Calu3 (cell line): ENCODE measurements at regions not wholly inside any gene's neighbourhood (a gene's known extent, or its start where the extent isn't known, plus 50 kb on each side); places are given as distances from the start of the nearest gene placed in this dataset.

ENCODE experiments used
- BruUV-seq: library from RNA; stranded (reverse); fragments of 400-500 nt; replicated peaks from 2 replicates; lab custom pipeline; 2021; lab: Mats Ljungman, UMichigan
- CTCF ChIA-PET: fragments of 300-600 bp; sonication (Branson Sonifier 250); formaldehyde crosslinking; loops from one replicate; lab custom pipeline; 2022; ENCODE audit warnings: antibody characterized with exemption; lab: Charles Lee
- DNase-seq: peaks from one replicate; pipeline ENCODE4 v3.0.0; 2022
- H3K27ac Mint-ChIP-seq: one replicate; pipeline ENCODE4 v1.8.0; 2022; ENCODE audit warnings: mixed read lengths; ENCODE audit not compliant: unreplicated experiment
- H3K27me3 Mint-ChIP-seq: one replicate; pipeline ENCODE4 v1.8.0; 2022; ENCODE audit warnings: mixed read lengths; ENCODE audit not compliant: unreplicated experiment
- H3K36me3 Mint-ChIP-seq: one replicate; pipeline ENCODE4 v1.8.0; 2022; ENCODE audit warnings: mild to moderate bottlenecking, moderate library complexity, mixed read lengths; ENCODE audit not compliant: insufficient read depth, unreplicated experiment
- H3K4me1 Mint-ChIP-seq: one replicate; pipeline ENCODE4 v1.8.0; 2022; ENCODE audit warnings: mild to moderate bottlenecking, low read depth, mixed read lengths; ENCODE audit not compliant: unreplicated experiment
- H3K4me3 Mint-ChIP-seq: one replicate; pipeline ENCODE4 v1.8.0; 2022; ENCODE audit warnings: mild to moderate bottlenecking, low read depth, moderate library complexity, mixed read lengths; ENCODE audit not compliant: unreplicated experiment
- H3K9me3 Mint-ChIP-seq: one replicate; pipeline ENCODE4 v1.8.0; 2022; ENCODE audit warnings: low read depth, mixed read lengths; ENCODE audit not compliant: unreplicated experiment
- intact Hi-C: fragments of 100-400 bp; cut with micrococcal nuclease; formaldehyde crosslinking; loops from one replicate; pipeline ENCODE4 v1.10.0; 2022; ENCODE audit not compliant: unreplicated experiment
- TF ChIP-seq, protein P1 (sequence below): fragments of 200-600 bp; IDR thresholded peaks from one replicate; pipeline ENCODE4 v1.8.0; 2022; ENCODE audit warnings: antibody characterized with exemption; ENCODE audit not compliant: unreplicated experiment

DNA sequence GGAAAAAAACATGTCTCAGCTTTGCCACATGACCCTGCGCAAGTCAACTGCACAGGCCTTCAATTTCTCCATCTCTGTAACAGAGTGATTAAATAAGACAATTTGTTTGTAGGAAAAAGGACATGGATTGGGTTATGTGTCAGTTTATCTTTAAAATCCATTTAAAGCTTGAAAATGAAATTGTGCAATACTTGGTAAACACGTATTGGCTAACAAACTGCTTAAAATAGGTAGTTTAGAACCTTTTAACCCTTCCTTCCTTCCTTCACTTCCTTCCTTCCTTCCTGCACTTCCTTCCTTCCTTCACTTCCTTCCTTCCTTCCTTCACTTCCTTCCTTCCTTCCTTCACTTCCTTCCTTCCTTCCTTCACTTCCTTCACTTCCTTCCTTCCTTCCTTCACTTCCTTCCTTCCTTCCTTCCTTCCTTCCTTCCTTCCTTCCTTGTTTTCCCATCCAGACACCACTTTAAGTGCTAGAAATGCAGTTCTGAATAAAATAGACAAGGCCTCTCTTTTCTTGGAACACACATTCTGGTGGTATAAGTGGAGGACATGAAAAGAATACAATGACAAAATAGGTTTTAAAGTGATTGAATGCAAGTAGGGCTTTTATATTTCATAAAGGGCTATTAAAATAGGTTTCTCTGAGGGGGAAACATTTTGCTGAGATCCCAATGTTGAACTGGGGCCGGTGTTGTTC, 130.2 kb upstream of the TP63 start:
- TF ChIP-seq, protein P1, sequence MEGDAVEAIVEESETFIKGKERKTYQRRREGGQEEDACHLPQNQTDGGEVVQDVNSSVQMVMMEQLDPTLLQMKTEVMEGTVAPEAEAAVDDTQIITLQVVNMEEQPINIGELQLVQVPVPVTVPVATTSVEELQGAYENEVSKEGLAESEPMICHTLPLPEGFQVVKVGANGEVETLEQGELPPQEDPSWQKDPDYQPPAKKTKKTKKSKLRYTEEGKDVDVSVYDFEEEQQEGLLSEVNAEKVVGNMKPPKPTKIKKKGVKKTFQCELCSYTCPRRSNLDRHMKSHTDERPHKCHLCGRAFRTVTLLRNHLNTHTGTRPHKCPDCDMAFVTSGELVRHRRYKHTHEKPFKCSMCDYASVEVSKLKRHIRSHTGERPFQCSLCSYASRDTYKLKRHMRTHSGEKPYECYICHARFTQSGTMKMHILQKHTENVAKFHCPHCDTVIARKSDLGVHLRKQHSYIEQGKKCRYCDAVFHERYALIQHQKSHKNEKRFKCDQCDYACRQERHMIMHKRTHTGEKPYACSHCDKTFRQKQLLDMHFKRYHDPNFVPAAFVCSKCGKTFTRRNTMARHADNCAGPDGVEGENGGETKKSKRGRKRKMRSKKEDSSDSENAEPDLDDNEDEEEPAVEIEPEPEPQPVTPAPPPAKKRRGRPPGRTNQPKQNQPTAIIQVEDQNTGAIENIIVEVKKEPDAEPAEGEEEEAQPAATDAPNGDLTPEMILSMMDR, result no peak
- Mint-ChIP-seq H3K36me3 (no peaks in the 10 kb centered on the region), H3K4me3 (no peak overlapping the region), H3K9me3 (peaks cover 2% of the 10 kb centered on the region), H3K27ac (no peak overlapping the region), H3K27me3 (no peaks in the 10 kb centered on the region), H3K4me1 (no peaks in the 10 kb centered on the region)
- DNase-seq, result no peak
- CTCF ChIA-PET, result no interaction called here
- intact Hi-C loops, result no loop called here
- BruUV-seq, result no TSS peak

DNA sequence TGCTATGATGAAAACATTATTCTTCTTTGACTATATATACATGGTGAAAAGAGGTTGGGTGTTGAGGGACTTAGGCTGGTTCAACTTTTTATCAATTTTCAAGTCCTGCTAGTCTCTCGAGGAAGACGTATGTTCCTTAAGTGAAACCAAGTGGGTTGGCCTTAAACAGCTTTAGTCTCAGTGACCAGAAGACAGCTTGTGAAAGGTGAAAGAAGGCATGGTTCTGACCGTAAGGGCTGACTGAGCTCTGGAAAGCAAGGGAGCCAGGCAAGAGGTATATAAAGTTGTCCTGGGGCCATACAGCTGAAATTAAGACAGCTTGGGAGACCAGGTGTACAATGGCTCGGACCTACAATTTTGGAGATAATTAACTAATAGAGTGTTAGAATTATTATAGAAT, 128.9 kb upstream of the TP63 start:
- H3K4me1 Mint-ChIP-seq, result no peaks in the 10 kb centered on the region
- intact Hi-C loops, result no loop called here
- H3K36me3 Mint-ChIP-seq, result no peaks in the 10 kb centered on the region
- no peak for DNase-seq
- TF ChIP-seq, protein P1, result no peak
- H3K27me3 Mint-ChIP-seq, result no peaks in the 10 kb centered on the region
- H3K4me3 Mint-ChIP-seq, result no peak overlapping the region
- no peak overlapping the region for H3K27ac Mint-ChIP-seq
- no TSS peak for BruUV-seq
- CTCF ChIA-PET, result no interaction called here
- H3K9me3 Mint-ChIP-seq, result peaks cover 2% of the 10 kb centered on the region

DNA sequence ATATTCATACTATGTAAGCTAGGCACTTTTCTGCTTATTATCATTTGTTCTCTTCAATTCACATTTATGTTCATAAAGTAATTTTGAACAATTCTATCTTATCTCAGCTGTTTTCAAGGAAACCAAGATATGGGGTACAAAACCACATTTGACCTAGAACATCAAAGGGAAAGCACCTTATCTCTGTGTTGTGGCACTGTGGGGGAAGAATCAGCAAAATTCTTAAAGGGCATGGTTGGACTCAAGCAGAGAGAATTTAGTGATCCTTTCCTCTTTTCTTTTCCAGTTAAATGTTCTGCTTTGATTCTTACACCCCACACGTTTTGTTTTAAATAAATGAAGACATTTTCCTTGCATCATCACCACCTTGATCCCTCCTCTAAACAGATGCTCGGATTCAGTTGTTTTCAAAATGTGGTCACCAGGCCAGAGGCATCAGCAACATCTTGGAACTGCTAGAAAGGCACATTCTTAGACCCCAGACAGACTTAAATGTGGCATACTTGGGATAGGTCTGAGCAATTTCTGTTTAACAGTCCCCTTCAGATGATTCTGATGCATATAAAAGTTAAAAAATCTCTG, 128.4 kb upstream of the TP63 start:
- intact Hi-C loops, result no loop called here
- CTCF ChIA-PET, result interaction anchor here (0.7 kb wide), 1 partner anchor 403 kb away, joined by 3 read pairs; no protein-coding TSS in a partner anchor

DNA sequence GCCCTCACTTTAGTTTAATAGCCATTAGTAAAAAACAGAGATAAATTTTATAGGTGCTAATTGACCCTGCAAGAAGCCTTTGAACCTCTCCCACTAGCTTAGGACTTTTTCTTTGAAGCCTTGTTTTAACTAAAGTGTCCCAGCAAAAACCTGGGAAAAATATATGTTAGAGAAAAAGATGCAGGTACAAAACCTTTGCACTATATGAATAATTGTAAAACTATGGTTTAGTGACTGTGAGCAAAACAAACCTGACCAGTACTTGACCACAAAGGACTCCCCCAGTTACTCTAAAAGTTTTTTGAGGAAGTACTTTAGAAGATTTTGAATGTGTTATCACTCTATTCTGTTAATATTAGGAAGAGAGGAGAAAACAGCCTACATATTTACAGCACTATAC, 123.3 kb upstream of the TP63 start:
- no peak overlapping the region for H3K4me3 Mint-ChIP-seq
- H3K27me3 Mint-ChIP-seq, result no peaks in the 10 kb centered on the region
- H3K4me1 Mint-ChIP-seq, result peaks cover 9% of the 10 kb centered on the region
- H3K36me3 Mint-ChIP-seq, result no peaks in the 10 kb centered on the region
- TF ChIP-seq, protein P1, result no peak
- DNase-seq, result no peak
- H3K9me3 Mint-ChIP-seq, result no peaks in the 10 kb centered on the region
- intact Hi-C loops, result no loop called here
- no TSS peak for BruUV-seq
- no peak overlapping the region for H3K27ac Mint-ChIP-seq
- CTCF ChIA-PET, result interaction anchor here (0.7 kb wide), 1 partner anchor 19 kb away, joined by 3 read pairs; no protein-coding TSS in a partner anchor

More for the DNA sequence above, 128.4 kb upstream of the TP63 start:
- no peak overlapping the region for H3K27ac Mint-ChIP-seq
- no TSS peak for BruUV-seq
- H3K36me3 Mint-ChIP-seq, result no peaks in the 10 kb centered on the region
- no peak for DNase-seq
- H3K9me3 Mint-ChIP-seq, result peaks cover 2% of the 10 kb centered on the region
- no peak overlapping the region for H3K4me3 Mint-ChIP-seq
- no peaks in the 10 kb centered on the region for H3K4me1 Mint-ChIP-seq
- no peaks in the 10 kb centered on the region for H3K27me3 Mint-ChIP-seq
- TF ChIP-seq, protein P1, result no peak
